Fibroblast of upper back skin (primary cell): ENCODE measurements at regions not wholly inside any gene's neighbourhood (a gene's known extent, or its start where the extent isn't known, plus 50 kb on each side); places are given as distances from the start of the nearest gene placed in this dataset.
"Not testable (repeated sequence)": the region's sequence is repeated elsewhere in the genome, so short reads cannot be mapped to it uniquely, and the experiment has no call there.

Experiments
- DNase-seq: peaks from one replicate; pipeline ENCODE4 v3.0.0-alpha.2; 2013

GRCh38 chr4:181770971-181771370 lies 472.2 kb upstream of the TENM3 start:
- DNase-seq, result peak; percentile 40

GRCh38 chr4:181775298-181775697 lies 467.9 kb upstream of the TENM3 start:
- DNase-seq, result no peak

- no peak for DNase-seq
Measured at GRCh38 chr4:181776264-181777054, 466.7 kb upstream of the TENM3 start.

GRCh38 chr4:181777518-181777917 lies 465.7 kb upstream of the TENM3 start:
- DNase-seq, result no peak

GRCh38 chr4:181784881-181785280 lies 458.3 kb upstream of the TENM3 start:
- DNase-seq, result no peak

- DNase-seq, result no peak
Measured at GRCh38 chr4:181792641-181793040, 450.6 kb upstream of the TENM3 start.

GRCh38 chr4:181793096-181793495 lies 450.1 kb upstream of the TENM3 start:
- no peak for DNase-seq

DNA sequence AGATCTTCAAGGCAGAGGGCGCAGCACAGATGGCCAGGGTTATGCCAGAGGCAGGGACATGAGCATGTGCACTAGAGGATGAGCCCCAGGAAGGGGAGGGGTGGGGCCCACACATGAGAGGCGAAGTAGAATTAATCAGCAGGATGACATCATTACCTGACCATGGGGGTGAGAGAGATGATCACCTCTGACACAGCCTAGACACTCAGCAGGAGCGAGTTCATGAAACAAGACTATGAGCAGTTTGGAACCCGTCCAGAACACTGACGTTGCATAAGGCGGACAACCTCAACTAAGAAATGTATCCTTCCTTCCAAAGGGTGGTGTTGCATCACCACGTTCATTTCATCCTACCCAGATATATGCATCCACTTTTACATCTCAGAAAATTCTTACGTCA lies 446.7 kb upstream of the TENM3 start:
- peak; percentile 68 for DNase-seq

- DNase-seq, result no peak
Measured at GRCh38 chr4:181798536-181798935, 444.7 kb upstream of the TENM3 start.

- no peak for DNase-seq
Measured at GRCh38 chr4:181799561-181800069, 443.6 kb upstream of the TENM3 start.

- DNase-seq, result no peak
Measured at GRCh38 chr4:181802207-181802606, 441.0 kb upstream of the TENM3 start.

DNA sequence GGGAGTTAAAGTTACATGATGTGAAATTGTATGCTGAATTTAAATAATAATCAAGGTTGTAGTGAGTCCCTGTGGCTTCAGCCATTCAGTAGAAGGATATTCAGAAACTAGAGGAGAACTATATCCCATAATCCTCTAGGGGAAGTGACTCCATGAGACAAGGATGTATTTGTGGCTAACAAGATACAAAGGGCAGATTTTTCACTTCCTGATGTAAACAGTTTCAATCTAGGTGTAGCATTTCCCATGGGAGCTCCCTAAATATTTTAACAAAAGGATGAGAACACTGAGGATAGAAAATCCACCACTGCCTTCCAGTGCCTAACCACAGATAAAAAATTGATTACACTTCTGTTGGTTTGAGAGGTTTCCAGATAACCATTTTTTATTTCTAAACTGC lies 435.4 kb upstream of the TENM3 start:
- peak; percentile 30 for DNase-seq

- no peak for DNase-seq
Measured at GRCh38 chr4:181810711-181811110, 432.5 kb upstream of the TENM3 start.

GRCh38 chr4:181811550-181811949 lies 431.7 kb upstream of the TENM3 start:
- not testable (repeated sequence) for DNase-seq

DNA sequence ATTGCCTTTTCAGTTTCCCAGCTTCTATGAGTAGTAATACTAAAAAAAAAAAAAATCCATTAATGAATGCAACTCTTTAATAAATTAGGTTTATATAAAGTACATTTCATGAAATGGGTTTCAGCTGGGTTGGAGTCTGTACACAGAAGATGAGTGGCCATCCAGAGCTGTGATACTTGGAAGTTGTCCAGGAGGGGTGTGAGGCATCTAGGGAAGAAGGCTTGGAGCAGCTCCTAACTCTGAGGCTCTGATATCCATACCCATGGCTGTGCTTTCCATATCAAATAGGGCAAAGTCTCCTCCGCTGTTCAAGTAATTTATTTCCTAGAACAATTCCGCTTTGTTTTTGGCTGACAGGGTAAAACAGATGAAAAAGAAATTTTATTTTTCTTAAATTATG lies 423.3 kb upstream of the TENM3 start:
- peak; percentile 64 for DNase-seq

DNA sequence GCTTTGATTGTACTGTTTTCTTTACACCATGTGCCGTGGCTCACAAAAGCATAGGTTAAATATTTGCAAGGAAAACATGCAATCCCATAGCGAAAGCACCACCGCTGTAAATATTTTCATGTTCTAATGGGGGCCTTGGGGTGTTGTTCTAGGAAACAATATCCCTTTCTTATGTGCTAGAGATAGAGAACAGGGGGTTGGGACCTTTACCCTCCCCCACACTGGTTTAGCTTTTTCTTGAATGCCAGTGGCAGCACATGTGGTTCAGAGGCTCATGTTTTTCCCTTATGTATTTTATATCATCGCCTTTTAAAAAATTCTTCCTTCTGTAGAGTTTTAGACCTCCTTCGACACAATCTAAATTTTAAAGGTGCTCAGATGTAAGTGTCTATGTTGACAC lies 422.6 kb upstream of the TENM3 start:
- DNase-seq, result no peak

DNA sequence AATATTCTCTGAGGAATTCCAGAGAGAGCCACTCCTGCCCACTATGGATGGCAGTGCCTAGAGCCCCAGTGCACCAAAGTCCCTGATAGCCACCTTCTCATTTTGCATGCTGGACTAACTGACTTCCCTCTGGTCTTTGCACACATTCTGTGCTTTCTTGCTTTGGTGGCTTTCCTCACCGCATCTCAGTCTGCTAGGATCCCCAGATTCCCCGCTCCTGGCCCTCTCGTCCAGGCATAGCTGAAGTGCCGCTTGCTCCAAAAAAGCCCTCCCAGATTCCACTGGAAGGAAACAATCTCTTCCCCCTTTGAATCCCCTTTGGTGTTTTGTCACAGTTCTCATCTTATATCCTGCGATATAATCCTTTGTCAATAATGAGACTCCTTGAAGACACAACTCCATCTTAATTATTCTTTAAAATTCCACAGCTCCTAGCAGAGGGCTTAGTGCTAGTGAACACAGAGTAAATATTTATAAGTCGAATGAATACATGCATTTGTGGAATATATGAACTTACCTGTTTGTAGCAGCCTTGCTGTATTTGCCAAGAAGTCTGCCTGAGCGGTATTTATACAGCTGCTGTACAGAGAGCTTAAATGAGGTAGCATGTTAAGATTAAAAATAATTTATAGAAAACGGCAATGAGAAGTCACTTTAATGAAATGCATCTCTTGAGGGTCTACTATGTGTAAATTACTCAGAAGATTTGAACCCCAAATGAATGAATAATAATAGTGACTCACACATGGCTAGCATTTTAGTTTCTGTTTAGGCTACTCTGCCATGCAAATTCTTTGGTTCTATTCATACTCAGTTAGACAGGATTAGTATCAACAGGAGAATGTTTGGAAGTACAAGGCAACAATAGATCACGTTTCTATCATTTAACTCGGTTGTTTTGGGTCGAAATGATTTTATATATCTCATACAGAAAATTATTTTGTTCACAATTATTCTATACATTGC lies 421.9 kb upstream of the TENM3 start:
- peak; percentile 66 for DNase-seq

DNA sequence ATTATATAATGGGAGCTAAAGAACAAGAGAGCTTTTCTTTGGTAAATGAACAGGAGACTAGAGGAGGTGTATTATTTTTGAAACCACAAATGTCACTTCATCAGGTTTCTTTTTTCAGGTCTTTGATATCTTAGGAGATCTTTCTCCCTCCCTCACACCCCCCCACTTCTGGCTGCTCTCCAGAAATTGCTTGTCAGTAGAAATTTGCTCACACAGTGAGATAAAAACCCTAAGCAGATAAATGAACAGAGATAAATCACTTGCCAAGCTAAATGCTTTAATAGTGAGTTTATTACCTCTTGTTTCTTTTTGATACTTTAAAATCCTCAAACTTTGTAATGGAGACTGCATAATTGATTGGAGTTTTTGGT lies 421.2 kb upstream of the TENM3 start:
- DNase-seq, result peak; percentile 43

GRCh38 chr4:181823183-181823582 lies 420.0 kb upstream of the TENM3 start:
- DNase-seq, result no peak

DNA sequence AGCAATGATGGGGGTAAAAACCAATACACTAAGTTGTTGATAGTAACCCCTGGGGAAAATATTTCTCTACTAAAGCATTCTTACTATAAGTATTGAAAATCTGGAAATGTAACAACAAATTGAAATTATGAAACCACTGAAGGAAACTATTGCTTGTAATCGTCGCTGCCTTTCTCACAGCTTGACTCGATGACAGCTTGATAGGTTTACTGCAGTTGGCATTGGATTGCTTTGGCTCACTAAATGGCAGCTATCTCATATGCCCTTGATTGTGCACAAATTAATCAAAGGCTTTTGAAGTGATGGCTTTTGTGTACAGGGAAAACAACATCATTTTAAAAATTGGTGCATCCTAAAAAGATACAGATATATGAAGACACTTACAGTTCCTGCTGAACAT lies 419.6 kb upstream of the TENM3 start:
- DNase-seq, result no peak

DNA sequence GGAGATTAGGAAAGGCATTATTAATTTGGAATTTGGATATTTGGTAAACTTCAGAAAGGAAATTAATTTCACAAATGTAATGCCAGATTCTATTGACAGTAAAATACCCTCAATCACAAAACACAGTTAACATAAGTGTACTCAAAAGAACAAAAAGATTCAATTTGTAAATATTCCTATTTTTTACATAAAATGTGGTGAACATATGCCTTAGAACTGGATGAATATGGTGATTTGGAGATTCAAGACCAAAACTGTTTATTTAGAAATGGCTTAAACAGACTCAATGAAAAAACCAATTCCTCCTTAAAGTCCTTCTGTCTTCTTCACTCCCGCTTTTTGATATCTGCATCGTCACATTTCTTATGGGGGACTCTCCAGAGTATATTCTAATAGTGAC lies 417.6 kb upstream of the TENM3 start:
- DNase-seq, result no peak

DNA sequence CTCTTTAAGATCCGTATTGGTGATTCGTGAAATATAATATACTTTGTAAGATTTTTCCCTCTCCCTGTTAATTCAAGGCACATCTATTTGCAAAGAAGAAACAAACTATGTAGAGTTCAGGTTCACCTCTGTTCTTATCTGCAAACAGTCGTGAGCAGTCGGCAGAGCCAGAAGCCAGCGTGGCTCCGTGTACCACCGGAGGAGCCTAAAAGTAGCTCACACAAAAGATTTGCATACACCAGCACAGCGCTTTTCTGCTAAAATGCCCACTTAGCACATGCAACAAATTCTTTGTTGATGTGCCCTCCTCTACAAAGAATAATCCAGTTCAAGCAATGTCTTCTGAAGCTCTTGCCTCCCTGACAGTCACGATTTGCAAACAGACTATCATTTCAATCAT lies 416.0 kb upstream of the TENM3 start:
- no peak for DNase-seq

DNA sequence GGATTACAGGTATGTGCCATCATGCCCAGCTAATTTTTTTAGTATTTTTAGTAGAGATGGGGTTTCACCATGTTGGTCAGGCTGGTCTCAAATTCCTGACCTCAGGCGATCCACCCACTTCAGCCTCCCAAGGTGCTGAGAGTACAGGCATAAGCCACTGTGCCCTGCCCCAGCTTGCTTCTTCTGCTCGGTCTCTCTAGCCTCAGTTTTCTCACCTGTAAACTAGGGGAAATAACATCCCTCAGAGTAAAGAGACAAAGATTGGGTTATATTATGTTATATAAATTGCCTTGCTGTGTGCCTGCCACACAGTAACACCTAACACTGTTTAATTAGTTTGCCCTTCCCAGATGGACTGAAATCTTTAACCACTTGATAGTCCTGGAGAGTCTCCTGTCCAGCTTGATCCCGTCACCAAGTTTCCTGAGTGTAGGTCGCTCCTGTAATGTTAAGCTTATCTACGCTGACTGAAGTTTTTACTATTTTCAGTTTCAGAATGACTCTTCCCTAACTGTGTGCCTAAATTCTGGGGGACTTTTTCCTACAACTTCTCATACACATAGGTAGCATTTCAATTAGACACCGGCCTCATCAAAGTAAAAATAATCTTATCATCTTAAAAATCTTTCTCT lies 412.7 kb upstream of the TENM3 start:
- no peak for DNase-seq
